ENCODE measurements at regions not wholly inside any gene's neighbourhood (a gene's known extent, or its start where the extent isn't known, plus 50 kb on each side); places are given as distances from the start of the nearest gene placed in this dataset.
"Not testable (repeated sequence)": the region's sequence is repeated elsewhere in the genome, so short reads cannot be mapped to it uniquely, and the experiment has no call there.

DNA sequence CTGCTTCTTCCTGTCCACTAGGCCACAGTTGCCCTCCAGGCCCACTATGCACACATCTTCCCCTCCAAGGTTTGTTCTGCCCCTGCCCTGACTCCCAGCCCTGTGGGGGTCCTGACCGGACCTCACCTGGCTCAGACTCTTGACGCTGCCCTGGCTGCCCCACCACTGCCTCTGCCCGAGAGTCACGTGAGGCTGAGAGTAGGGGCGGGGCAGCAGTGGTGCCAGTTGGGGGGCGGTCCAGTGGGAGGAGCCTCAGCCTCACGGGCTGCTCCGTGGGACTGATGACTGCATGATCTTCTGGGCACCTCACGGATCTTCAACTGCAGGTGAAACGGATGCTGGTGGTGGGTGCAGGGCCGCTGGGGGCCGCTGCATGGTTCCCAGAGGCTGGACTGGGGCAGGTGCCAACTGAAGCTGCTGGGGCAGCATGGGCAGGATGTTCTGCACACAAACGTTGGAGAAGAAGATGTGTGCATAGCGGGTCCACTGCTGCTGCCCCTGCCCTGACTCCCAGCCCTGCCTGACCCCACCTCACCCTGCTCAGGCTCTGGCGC lies 77.6 kb downstream of the HHIPL2 start:
- DNase-seq, result not testable (repeated sequence)

DNA sequence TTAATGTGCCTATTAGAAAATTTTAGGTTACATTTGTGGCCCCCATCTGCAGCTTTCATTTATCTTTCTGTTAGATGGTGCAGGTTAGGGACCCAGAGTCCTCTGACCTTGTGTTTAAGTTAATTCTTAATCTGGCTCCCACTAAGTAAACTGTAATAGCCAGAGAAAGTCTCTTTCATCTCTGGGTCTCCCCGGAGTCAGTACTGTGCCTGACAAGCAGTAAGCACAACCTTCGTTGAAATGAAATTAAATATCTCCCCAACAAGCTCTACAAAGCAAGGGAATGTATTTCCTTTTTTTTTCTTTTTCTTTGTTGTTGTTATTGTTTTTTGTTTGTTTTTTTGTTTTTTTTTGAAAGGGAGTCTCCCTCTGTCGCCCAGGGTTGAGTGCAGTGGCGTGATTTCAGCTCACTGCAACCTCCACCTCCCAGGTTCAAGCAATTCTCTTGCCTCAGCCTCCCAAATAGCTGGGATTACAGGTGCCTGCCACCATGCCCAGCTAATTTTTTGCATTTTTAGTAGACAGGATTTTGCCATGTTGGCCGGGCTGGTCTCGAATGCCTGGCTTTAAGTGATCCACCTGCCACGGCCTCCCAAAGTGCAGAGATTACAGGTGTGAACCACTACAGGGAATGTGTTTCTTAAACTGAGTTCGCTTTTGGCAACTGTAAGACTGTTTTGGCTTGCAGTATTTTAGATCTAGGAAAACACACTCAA lies 81.6 kb downstream of the HHIPL2 start:
- no peak for DNase-seq

DNA sequence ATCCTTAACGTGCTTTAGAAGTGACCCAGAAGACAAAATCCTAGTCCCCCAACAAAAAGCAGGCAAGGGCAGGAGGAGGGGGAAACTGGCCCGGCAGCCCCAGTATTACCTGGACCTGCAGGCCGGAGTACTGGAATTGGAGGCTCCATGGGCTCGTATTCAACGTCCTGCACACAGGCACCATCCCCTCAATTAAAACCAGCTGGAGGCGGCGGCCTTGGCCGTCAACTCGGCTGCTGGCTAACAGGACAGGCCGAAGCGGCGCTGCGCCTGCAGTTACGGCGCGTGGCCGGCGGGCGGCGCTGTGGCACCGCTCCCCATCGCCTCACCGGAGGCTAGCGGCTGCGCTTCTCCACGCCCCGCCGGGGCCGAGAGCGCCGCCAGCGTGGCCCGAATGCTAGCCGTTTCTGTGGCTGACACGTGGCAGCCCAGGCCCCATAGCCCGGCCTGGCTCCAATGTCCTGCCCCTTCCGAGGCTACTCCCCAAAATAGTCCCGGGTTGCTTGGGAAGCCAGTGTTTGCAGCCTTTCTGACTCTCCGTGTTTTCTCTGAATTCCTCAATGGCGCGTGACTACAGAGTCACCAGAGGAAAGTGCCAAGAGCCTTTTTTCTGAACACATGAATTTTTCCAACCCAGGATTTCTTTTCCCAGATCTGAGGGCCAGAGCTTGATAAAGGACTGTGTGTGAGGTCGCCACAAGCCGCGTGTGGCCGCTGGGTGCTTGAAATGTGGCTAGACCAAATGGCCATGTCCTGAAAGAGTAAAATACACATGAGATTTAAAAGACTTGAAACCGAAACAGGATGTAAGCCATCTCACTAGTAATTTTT lies 82.5 kb downstream of the HHIPL2 start:
- DNase-seq, result peak; percentile 26

DNA sequence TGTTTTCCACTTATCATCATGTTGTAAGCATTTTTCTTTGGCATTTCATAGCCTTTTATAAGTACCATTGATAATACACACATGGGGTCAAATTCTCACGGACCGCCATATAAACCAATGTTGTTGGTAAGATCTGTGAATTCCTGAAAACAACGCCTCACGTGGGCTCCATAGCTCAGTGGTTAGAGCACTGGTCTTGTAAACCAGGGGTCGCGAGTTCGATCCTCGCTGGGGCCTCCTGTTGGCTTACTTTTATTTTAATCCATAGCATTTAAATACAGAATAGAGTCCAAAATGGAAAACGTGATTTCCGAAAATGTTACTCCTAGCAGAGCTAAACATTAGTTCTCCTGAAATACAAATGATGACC lies 83.1 kb downstream of the HHIPL2 start:
- DNase-seq, result peak; percentile 17

DNA sequence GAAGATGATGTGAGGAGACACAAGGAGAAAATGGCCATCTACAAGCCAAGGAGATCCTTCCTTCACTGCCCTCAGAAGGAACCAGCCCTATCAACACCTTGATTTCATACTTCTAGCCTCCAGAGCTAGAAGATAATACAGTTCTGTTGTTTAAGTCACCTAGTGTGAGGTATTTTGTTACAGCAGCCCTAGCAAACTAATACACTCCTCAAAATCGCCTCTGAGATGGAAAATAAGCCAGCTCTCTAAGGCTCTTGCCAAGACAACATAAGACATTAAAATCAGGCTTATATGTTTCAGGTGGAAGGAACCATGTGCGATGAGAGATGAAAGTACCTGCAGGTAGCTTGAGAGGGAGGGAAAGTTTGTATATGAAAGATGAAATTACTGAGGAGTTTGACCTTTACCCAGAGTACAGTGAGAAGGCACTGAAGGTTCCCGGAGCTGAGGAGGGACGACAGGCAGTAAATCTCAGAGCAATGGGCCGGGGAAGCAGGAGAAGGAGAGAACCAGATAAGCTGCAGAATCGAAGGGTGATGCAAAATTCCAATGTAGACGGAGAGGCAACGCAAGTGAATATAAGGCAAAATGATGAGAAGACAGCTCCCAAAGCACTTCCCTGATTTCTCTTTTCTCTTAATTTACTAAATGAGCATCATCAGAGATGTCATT lies 84.7 kb downstream of the HHIPL2 start:
- no peak for DNase-seq

DNA sequence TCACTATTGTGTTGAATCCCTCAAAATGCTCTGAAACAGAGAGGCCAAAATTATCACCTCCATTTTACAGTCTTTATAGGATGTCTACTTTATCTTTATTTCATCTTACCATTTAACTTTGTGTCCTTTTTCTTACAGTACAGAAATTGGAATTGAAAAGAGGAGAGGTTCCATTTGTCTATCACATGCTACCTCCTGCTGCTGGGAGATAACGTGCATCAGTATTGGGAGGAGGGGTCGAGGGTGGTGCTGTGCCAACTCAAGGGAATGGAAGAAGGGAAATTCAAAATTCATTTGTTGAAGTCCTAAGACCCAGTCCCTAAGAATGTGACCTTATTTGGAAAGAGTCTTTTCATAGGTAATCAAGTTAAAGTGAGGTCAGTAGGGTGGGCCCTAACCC lies 85.3 kb downstream of the HHIPL2 start:
- no peak for DNase-seq

DNA sequence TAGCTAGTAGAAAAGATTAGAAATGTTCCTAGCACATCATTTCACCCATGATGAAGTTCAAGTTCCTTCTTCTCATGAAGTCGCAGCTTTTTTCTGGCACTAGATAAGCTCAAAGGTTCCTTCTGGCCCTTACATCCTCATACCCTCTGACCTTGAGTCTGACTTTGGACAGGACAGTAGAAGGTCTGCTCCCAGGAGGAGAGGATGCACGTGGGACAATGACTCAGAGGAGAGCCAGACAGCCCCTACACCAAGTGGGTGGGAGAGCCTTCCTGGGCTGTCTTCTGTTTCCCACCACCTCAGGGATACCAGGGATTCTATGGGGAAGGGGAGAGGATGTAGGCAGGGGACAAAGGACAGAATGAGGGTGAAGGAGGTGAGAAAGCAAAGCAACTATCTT lies 86.0 kb downstream of the HHIPL2 start:
- no peak for DNase-seq

DNA sequence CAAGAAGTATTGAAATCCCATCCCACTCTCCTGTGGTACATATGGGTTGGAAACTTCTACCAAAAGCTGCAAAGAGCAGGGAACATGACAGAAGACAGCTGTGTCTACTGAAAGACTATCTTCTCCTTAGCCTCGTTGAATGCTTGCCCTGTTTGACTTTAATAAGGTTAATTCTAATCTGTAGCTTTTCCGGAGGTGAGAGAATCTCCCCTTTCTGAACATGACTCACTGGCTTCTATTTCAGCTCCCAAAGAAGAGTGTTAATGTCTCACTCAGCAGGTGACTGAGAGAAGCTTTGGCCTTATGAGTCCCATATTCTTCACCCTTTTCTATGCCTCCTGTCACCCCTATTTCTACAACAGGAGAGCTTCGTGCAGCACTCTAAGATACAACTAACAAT lies 88.3 kb downstream of the HHIPL2 start:
- no peak for DNase-seq

DNA sequence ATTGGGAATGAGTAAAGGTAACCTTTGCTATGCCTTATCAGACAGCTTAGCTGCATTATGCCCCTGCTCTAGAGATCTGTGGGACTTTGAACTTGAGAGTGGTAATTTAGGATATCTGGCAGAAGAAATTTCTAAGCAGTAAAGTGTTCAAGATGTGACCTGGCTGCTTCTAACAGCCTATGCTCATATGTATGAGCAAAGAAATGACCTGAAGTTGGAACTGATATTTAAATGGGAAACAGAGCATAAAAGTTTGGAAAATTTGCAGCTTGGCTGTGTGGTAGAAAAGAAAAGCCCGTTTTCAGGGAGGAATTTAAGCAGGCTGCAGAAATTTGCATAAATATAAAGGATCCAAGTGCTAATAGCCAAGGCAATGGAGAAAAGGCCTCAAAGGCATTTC lies 90.4 kb downstream of the HHIPL2 start:
- no peak for DNase-seq

DNA sequence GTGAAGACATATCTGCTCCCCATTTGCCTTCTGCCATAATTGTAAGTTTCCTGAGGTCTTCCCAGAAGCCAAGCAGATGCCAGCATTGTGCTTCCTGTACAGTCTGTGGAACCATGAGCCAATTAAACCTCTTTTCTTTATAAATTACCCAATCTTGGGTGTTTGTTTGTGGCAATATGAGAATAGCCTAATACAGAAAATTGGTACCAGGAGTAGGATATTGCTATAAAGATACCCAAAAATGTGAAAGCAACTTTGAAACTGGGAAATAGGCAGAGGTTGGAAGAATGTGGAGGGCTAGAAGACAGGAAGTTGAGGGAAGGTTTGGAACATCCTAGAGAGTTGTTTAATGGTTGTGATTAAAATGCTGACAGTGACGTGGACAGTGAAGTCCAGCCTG lies 90.8 kb downstream of the HHIPL2 start:
- DNase-seq, result no peak

DNA sequence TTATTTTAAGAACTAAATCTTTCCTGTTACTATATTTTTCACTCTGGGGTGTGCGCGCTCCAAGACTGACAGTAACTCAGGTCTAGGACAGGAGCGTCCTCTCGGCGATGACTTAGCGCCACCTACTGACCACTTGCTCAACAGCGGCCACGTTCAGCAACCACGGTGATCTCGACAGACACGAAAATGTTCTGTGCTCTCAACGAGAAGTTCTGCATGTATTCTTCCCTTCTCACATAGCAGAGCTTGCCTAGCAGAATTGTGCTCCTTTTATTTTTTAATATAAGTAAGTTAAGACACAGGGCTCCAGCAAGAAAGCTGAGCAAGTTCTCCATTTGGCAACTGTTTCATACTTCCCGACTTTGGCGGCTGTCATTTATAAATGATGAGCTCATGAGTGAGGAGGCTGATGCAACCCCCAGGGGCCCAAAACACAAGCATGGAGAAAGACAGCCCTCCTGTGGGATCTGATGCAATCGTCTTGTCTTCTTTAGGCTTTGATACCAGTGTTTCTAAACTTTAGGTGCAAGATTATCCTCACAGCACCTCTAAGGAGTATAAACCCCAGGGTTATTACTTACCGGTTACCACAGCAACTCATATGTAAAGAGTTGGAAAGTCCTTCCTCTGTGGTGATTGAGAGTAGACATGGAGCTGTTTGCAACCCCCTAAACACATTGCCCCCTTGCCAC lies 92.6 kb downstream of the HHIPL2 start:
- peak; percentile 50 for DNase-seq

DNA sequence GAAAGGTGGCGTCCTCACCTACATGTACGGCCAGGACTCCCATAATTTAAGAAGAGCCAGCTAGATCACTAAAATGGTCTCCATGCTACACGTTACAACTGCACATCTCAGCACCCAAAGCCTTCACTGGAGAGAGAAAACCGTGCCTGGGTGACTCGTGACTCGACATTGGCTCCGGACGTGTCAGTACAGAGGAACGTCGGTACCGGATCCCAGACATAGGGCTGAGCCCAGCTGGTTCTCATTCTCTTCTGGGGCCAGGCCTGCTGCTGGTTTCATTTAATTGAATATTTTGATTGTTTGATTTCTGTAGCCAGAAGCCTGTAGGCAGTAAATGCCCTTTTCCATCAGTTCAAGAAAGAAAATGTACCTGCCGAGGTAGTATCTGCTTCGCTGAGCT lies 93.1 kb downstream of the HHIPL2 start:
- DNase-seq, result no peak

DNA sequence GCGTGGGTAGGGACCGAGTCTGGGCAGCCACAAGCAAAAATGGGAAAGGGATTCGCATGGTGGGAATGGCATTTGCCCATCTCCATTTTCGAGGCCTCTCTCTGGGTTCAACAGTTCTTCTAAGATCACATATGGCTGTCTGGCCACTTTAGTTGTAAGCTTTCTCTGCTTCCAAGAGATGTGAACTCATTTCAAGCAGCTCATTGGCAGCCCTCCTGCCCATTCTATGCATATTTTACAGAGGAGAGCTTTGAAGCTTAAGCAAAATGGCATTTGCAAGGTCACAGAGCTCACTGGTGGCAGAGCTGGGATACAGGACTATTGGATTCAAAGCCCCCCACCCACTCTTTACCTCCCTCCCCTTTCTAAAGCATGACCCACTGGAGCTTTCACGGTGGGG lies 93.7 kb downstream of the HHIPL2 start:
- DNase-seq, result no peak

DNA sequence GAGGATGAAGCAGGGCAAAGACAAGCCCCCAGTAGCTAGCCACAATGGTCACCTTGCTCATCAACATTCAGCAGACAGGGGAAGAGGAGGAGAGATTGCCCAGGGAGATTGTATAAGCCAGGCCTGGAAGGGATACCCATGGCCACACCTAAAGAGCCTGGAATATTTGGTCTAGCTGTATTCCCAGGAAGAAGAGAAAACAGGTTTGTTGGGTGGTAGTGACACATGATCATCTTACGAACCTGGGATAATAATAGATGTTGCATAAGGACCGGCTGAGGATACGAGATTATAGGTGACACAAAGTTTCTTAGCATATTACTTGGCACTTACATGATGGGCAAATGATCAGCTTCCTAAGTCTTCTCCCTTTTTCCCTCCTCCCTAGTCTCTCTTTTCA lies 95.9 kb downstream of the HHIPL2 start:
- no peak for DNase-seq

DNA sequence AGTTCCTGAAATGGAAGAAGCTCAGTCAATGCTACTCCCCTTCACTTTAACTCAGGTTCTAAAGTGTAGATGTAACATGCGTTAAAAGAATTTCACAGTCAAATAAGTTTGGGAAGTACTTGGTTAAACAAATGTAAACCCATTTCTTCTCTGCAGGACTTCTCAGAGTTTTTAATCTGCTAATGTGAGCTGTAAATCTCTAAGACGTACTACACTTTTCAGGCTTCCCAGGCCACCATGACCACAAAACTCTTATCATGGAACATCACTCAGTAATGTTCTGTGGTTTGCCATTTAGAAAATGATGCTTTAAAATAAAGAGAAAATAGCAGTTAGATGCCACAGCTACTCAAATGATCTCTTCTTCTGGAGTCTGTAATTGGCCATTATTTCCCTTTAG lies 104.3 kb downstream of the HHIPL2 start:
- no peak for DNase-seq

DNA sequence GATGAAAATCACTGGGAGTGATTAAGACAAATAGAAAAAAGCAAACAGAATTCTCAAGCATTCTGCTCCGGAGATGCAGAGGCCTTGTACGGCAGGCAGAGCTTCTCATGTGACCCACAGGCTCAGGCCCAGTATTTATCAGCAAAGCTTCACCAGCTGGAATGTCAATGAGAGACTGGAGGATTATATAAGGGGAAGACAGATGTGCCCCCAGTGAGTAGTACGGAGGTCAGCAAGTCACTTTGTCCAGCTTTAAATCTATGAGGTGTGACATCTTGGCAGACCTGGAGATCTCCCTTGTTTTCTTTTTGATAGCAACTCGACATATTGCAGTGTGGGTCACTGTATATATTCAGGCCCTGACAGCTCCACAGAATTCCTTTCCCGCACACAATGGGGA lies 106.8 kb downstream of the HHIPL2 start:
- peak; percentile 1 for DNase-seq

DNA sequence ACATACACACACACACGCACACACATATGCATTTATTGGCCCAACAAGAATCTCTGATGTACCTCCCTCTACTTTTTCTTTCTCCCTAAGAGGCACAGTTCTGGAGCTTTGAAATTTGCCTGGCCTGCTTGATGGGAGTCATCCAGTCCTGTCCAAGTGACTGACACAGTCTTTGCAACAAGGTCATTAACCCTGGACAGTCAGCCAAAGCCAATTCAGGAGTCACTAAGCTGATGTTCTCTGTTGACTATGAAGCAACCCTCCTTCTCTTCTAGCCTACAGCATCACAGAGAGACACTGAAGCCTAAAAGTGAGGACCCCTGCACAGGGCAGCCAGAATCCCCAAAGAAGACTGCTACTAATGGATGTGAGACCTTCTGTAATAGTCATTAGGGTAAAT lies 123.1 kb downstream of the HHIPL2 start:
- no peak for DNase-seq

DNA sequence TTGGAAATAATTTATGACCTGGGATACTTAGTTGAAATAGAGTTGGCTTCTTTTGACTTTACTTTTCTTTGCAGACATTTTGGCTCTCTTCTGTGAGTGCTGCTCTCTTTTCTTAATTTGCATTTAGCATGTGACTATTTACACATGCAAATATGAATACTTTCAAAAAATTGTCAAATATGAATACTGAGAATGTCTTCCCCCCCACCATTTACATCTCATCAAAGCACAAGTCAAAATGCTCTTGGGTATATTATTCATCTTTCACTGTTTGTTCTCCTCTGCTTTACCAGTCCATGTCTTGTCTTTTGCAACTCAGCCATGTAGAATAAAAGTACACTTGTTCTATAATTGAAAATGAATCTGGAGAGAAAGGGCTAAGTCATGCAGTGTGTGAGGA lies 126.5 kb downstream of the HHIPL2 start:
- no peak for DNase-seq

DNA sequence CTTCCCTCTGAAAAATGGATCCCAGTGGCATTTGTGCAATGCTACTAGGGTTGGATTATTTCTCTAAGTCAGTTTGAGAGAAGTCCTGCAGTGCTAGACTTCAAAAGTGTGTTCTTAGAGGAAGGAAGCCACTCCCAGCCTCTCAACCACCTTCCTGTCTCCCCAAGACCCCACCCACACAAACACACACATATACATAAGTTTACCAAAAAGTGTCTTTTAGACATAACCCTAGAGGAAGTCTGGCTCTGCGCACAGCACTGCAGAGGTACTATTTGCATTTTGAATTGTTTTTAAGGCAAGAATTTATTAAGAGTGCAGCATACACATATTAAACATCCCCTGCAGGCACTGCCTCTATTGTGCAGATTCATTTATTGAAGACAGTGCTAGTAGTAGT lies 127.3 kb downstream of the HHIPL2 start:
- no peak for DNase-seq

DNA sequence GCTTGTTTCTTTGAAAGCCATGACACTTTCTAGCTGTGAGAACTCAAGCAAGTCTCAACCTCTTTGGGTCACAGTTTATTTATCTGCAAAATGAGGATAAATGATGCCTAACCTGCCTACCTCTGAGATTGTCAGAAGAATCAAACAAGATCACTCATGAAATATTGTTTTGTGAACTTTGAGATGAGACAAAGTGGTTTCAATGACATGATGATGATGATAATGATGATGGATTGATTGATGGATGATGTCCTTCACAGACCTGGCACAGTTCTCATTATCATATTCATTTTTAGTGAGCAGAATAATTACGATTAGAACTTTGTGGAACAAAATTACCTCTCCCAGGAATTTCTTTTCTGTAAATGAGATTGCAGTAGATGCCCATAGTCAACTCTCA lies 129.2 kb downstream of the HHIPL2 start:
- no peak for DNase-seq

DNA sequence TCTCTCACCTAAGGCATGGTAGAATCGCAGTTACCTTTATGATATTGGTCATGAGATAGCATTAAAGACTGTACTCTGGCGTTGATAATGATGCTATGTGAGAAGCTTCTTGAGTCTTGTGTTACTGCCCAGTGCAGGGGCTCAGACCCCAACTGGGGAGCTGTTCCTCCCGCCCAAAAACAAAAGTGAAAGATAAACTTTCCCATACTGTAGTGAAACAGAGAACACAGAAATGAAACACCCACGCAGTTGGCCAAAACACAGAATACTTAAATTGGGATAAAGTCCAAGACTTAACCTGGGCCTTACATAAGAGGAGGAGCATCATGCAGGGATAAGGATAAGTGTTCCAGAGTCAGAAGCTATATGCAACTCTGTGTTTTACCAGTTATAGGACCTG lies 130.6 kb downstream of the HHIPL2 start:
- DNase-seq, result no peak

DNA sequence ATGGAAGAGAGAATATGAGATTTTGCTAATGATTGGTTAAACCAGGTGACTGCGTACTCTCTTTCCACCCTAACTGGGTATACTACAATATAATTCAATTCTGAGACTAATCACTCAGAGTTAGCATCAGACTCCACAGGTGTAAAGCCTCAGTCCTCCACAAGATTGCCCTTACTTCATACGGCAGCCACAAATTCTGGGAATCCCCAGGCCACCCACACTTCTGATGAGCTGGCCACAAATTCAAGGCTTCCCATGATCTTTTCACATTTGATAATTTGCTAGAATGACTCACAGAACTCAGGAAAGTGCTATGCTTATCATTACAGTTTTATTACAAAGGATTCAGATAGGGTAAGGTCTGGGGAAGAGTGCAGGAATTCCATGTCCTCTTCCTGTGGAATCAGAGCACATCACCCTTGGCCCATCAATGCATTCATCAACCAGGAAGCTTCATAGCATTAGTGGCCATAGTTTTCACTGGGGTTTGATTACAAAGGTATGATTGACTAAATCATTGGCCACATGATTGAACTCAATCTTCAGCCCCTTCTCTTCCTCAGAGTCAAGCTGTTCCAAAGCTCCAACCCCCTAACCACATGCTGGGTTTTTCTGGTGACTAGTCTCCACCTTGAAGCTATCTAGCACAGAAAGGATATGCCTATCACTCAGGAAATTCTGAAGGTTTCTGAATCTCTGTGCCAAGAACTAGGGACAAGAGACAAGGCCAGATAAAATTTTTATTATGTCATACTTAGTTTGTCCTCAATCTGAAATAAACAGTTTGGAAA lies 131.7 kb downstream of the HHIPL2 start:
- DNase-seq, result no peak
